Cardiac muscle cell (in vitro differentiated cells and primary cell): ENCODE measurements at regions not wholly inside any gene's neighbourhood (a gene's known extent, or its start where the extent isn't known, plus 50 kb on each side); places are given as distances from the start of the nearest gene placed in this dataset.

ENCODE experiments used
- DNase-seq, 2 donors: peaks; one replicate each; pipeline versions ENCODE4 v3.0.0 to v3.0.0-alpha.2; 2010 to 2017; ENCODE audit warnings: low read depth in 1 of 2, low spot score in 1 of 2
- H3K27ac ChIP-seq: fragments of 200-600 bp; sonication (generic); 2 replicates; pipeline ENCODE4 v1.5.1; 2016
- H3K27me3 ChIP-seq: fragments of 200-600 bp; sonication (generic); 2 replicates; pipeline ENCODE4 v1.6.0; 2016; ENCODE audit warnings: control low read depth
- H3K36me3 ChIP-seq: fragments of 200-600 bp; sonication (generic); 2 replicates; pipeline ENCODE4 v1.5.1; 2016; ENCODE audit warnings: control low read depth
- H3K4me1 ChIP-seq: fragments of 200-600 bp; sonication (generic); 2 replicates; pipeline ENCODE4 v1.8.1; 2017; ENCODE audit warnings: low read depth, mild to moderate bottlenecking, mixed run types
- H3K4me3 ChIP-seq: fragments of 200-600 bp; sonication (generic); 2 replicates; pipeline ENCODE4 v1.5.1; 2016; ENCODE audit warnings: mild to moderate bottlenecking
- H3K9me3 ChIP-seq: fragments of 200-600 bp; sonication (generic); 2 replicates; pipeline ENCODE4 v1.5.1; 2017; ENCODE audit warnings: low read depth, mild to moderate bottlenecking, control low read depth
- TF ChIP-seq, protein P1 (sequence below): IDR thresholded peaks from 2 replicates; pipeline ENCODE4 v1.5.1; 2012; ENCODE audit warnings: low read depth, mild to moderate bottlenecking, low read length

- Histone ChIP-seq H3K27ac (no peak overlapping the region), H3K9me3 (no peaks in the 10 kb centered on the region), H3K4me3 (no peak overlapping the region), H3K36me3 (no peaks in the 10 kb centered on the region), H3K27me3 (no peaks in the 10 kb centered on the region), H3K4me1 (peaks cover 37% of the 10 kb centered on the region)
- TF ChIP-seq, protein P1, sequence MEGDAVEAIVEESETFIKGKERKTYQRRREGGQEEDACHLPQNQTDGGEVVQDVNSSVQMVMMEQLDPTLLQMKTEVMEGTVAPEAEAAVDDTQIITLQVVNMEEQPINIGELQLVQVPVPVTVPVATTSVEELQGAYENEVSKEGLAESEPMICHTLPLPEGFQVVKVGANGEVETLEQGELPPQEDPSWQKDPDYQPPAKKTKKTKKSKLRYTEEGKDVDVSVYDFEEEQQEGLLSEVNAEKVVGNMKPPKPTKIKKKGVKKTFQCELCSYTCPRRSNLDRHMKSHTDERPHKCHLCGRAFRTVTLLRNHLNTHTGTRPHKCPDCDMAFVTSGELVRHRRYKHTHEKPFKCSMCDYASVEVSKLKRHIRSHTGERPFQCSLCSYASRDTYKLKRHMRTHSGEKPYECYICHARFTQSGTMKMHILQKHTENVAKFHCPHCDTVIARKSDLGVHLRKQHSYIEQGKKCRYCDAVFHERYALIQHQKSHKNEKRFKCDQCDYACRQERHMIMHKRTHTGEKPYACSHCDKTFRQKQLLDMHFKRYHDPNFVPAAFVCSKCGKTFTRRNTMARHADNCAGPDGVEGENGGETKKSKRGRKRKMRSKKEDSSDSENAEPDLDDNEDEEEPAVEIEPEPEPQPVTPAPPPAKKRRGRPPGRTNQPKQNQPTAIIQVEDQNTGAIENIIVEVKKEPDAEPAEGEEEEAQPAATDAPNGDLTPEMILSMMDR = no peak
- no peak for DNase-seq
Observed at GRCh38 chr7:46292741-46293140, 371.7 kb upstream of the IGFBP3 start.

- Histone ChIP-seq H3K4me3 (no peak overlapping the region), H3K27me3 (no peaks in the 10 kb centered on the region), H3K9me3 (no peaks in the 10 kb centered on the region), H3K4me1 (peaks cover 37% of the 10 kb centered on the region), H3K27ac (peak overlapping the region; percentile 67), H3K36me3 (no peaks in the 10 kb centered on the region)
- DNase-seq = peak in 1 of 2 donors; percentile 77
- TF ChIP-seq, protein P1 = no peak
Observed at GRCh38 chr7:46291601-46292150, 370.6 kb upstream of the IGFBP3 start.

DNA sequence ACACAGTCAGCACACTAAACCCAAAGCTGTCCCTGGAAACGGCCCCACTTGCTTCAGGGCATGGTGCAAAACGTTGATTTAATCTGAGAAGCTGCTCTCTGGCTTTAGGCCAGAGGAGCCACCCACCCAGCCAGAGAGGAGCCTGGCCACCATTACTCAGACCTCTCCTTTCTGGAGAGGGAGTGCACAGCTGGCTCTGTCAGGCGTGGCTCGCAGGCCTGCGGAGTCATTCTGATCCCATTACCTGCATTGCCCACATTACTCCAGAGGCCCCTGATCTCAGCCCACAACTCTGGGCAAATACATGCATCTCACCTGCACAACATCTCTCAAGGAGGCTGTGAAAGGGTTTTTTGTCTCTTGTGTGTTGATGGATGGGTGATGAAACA is 370.0 kb upstream of the IGFBP3 start:
- no peak overlapping the region for H3K4me3 ChIP-seq
- no peaks in the 10 kb centered on the region for H3K27me3 ChIP-seq
- H3K27ac ChIP-seq = peak overlapping the region; percentile 67
- H3K36me3 ChIP-seq = no peaks in the 10 kb centered on the region
- H3K4me1 ChIP-seq = peaks cover 37% of the 10 kb centered on the region
- H3K9me3 ChIP-seq = no peaks in the 10 kb centered on the region
- peak; percentile 21 to 43 for DNase-seq
- TF ChIP-seq, protein P1 = no peak

DNA sequence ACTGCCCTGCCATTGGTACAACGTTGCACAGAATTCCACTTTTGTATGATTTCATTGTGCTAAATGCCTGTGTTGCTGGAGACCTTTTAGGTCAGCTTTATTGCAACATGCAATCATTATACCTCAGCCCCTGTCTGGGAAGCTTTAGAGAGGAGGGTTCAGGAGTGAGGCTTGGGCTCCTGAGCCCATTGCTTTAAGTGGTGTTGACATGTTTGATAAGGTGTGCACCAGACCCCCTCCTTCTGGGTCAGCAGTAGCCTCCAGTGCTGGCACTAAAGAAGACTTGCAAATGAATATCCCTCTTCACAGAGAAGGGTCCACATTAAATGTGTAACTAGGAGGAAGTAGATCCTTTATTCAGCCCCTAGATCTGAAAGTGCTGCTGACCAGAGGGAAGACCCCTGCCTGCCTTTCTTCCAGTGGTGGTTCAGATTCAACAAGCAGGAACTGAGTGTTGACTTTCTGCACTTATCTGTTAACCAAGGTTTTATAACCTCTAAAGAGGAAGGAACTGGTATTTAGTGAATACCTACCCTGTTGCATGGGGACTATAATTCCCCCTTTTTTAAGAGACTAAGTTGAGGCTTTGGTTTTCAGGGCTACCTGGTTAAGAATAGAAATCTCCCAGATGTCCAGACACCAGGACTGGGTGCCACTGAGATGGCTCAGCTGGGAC is 369.4 kb upstream of the IGFBP3 start:
- Histone ChIP-seq H3K36me3 (no peaks in the 10 kb centered on the region), H3K9me3 (no peaks in the 10 kb centered on the region), H3K4me1 (peaks cover 37% of the 10 kb centered on the region), H3K27ac (peak overlapping the region; percentile 67), H3K4me3 (no peak overlapping the region), H3K27me3 (no peaks in the 10 kb centered on the region)
- TF ChIP-seq, protein P1 = no peak
- peak; percentile 9 to 74 for DNase-seq

- no peaks in the 10 kb centered on the region for H3K27me3 ChIP-seq
- no peak for DNase-seq
- no peak overlapping the region for H3K27ac ChIP-seq
- TF ChIP-seq, protein P1 = no peak
- H3K9me3 ChIP-seq = no peaks in the 10 kb centered on the region
- H3K36me3 ChIP-seq = no peaks in the 10 kb centered on the region
- H3K4me3 ChIP-seq = no peak overlapping the region
- peaks cover 37% of the 10 kb centered on the region for H3K4me1 ChIP-seq
Observed at GRCh38 chr7:46288861-46289260, 367.8 kb upstream of the IGFBP3 start.
